Endodermal cell (in vitro differentiated cells): ENCODE measurements at regions not wholly inside any gene's neighbourhood (a gene's known extent, or its start where the extent isn't known, plus 50 kb on each side); places are given as distances from the start of the nearest gene placed in this dataset.

Experiments used
- DNase-seq: peaks from one replicate; pipeline ENCODE4 v3.0.0-alpha.2; 2017
- H3K27ac ChIP-seq: 2 replicates; pipeline ENCODE4 v1.5.1; 2013; ENCODE audit warnings: mild to moderate bottlenecking, low read depth, low read length, moderate library complexity
- H3K27me3 ChIP-seq: 2 replicates; pipeline ENCODE4 v1.6.1; 2013; ENCODE audit warnings: mild to moderate bottlenecking, low read length, moderate library complexity; ENCODE audit not compliant: insufficient read depth, control insufficient read depth, poor library complexity, severe bottlenecking
- H3K36me3 ChIP-seq: 2 replicates; pipeline ENCODE4 v1.7.0; 2013; ENCODE audit warnings: mild to moderate bottlenecking, low read length, moderate library complexity; ENCODE audit not compliant: control insufficient read depth, insufficient read depth
- H3K4me1 ChIP-seq: one replicate; pipeline ENCODE4 v1.7.0; 2013; ENCODE audit warnings: low read length; ENCODE audit not compliant: control insufficient read depth, insufficient read depth
- H3K4me3 ChIP-seq: 2 replicates; pipeline ENCODE4 v1.5.1; 2013; ENCODE audit warnings: mild to moderate bottlenecking, low read length, moderate library complexity
- H3K9ac ChIP-seq: 2 replicates; pipeline ENCODE4 v1.6.1; 2013; ENCODE audit warnings: mild to moderate bottlenecking, low read length, moderate library complexity; ENCODE audit not compliant: poor library complexity, severe bottlenecking; ENCODE audit errors: extremely low read depth
- H3K9me3 ChIP-seq: 2 replicates; pipeline ENCODE4 v1.6.1; 2013; ENCODE audit warnings: mild to moderate bottlenecking, low read length, moderate library complexity; ENCODE audit not compliant: control insufficient read depth
- H3K27ac Mint-ChIP-seq: 2 replicates; pipeline ENCODE4 v1.8.0; 2020; ENCODE audit warnings: mixed read lengths
- H3K27me3 Mint-ChIP-seq: 2 replicates; pipeline ENCODE4 v1.8.0; 2021; ENCODE audit warnings: mild to moderate bottlenecking, mixed read lengths; ENCODE audit not compliant: insufficient read depth
- H3K36me3 Mint-ChIP-seq: 2 replicates; pipeline ENCODE4 v1.8.0; 2020; ENCODE audit warnings: low read depth, mixed read lengths
- H3K4me1 Mint-ChIP-seq: 2 replicates; pipeline ENCODE4 v1.8.0; 2020; ENCODE audit warnings: mixed read lengths
- H3K4me3 Mint-ChIP-seq: 2 replicates; pipeline ENCODE4 v1.8.0; 2020; ENCODE audit warnings: mild to moderate bottlenecking, moderate library complexity, mixed read lengths
- H3K9me3 Mint-ChIP-seq: 2 replicates; pipeline ENCODE4 v1.8.0; 2020; ENCODE audit warnings: mild to moderate bottlenecking, mixed read lengths
- CTCF ChIP-seq: fragments of 200-600 bp; sonication (generic); conservative IDR thresholded peaks from 2 replicates; pipeline ENCODE4 v1.5.0; 2021; ENCODE audit warnings: antibody characterized with exemption, mild to moderate bottlenecking

GRCh38 chrX:143781103-143781502, 60.6 kb upstream of the SPANXN2 start:
- Mint-ChIP-seq H3K4me3 (no peak overlapping the region), H3K27ac (no peak overlapping the region), H3K4me1 (no peaks in the 10 kb centered on the region), H3K9me3 (peaks cover 48% of the 10 kb centered on the region), H3K27me3 (no peaks in the 10 kb centered on the region), H3K36me3 (no peaks in the 10 kb centered on the region)
- H3K36me3 ChIP-seq: no peaks in the 10 kb centered on the region
- H3K9me3 ChIP-seq: peaks cover 9% of the 10 kb centered on the region
- no peaks in the 10 kb centered on the region for H3K4me1 ChIP-seq
- peak; percentile 65 for DNase-seq
- H3K27ac ChIP-seq: no peak overlapping the region
- H3K27me3 ChIP-seq: no peaks in the 10 kb centered on the region
- no peak overlapping the region for H3K9ac ChIP-seq
- H3K4me3 ChIP-seq: no peak overlapping the region
- TF ChIP-seq CTCF: no peak
